HG03575 (cell line): ENCODE measurements at regions not wholly inside any gene's neighbourhood (a gene's known extent, or its start where the extent isn't known, plus 50 kb on each side); places are given as distances from the start of the nearest gene placed in this dataset.
"Not testable (repeated sequence)": the region's sequence is repeated elsewhere in the genome, so short reads cannot be mapped to it uniquely, and the experiment has no call there.

Experiments used
- ATAC-seq: cut with Tn5 transposase; IDR thresholded peaks from one replicate; pipeline ENCODE4 v1.9.1; 2021; ENCODE audit not compliant: unreplicated experiment, insufficient number of reproducible peaks, low FRiP score; ENCODE audit errors: extremely low read depth

DNA sequence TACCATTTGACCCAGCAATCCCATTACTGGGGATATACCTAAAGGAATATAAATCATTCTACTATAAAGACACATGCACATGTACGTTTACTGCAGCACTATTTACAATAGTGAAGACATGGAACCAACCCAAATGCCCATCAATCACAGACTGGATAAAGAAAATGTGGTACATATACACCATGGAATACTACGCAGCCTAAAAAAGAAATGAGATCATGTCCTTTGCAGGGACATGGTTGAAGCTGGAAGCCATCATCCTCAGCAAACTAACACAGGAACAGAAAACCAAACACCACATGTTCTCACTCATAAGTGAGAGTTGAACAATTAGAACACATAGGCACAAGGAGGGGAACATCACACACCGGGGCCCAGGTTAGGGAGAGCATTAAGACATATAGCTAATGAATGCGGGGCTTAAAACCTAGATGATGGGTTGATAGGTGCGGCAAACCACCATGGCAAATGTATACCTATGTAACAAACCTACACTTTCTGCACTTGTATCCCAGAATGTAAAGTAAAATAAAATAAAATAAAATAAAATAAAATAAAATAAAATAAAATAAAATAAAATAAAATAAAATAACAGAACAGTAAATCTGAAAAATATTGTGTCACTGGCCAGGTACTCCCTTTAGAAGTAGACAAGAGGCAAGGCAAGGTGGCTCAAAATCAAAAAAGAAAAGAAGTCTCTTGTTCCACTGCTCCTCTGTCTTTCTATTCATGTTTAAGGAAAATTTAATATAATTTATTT is 423.8 kb upstream of the GRAMD2B start:
- ATAC-seq, result not testable (repeated sequence)

DNA sequence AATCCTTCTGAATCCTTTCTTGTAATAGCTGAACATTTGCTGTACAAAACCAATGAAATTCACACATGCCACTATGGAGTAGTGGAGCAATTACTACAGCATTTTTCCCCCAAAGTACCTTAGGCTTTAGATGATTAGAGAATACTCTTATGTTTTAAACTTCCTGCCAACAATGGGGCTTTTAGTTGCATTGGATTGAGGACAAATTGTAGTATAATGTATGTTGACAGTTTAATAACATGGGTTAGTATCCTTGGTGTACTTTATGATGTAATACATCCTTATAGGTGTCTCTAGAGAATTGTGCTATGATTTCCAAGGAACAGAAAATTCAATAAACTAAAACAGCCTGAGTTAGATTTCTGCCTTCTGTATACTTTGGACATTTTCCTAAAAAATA is 422.7 kb upstream of the GRAMD2B start:
- no peak for ATAC-seq

DNA sequence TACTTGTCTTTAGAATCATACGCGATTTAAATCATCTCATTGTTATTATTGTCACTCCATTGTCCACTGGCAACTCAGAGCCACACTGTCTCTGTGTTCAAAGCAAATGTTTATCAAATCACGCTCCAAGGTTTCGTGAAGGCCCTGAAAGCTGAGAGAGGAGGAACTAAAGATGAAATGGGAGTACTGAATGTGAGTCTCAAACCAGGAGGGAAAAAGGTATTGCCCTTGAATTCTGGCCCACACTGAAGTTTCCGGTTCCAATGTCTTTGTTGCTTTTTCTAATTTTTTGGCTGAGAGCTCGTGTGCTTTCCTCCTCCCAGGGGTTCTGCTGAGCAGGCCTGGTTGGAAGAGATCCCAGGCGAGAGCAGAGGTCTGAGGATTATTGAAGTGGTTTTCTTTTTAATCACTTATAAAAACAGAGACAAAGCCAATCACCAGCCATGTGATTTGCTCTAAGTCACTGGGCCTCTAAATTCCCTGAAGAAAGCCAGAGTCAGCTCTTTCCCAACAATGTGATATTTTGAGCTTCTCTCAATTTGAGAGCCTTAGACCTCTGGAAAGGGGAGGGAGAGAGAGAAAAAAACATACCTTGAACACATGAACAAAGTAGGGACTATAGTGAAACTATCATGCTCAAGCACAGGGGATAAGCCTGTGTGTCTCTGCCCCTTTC is 420.8 kb upstream of the GRAMD2B start:
- ATAC-seq, result no peak

DNA sequence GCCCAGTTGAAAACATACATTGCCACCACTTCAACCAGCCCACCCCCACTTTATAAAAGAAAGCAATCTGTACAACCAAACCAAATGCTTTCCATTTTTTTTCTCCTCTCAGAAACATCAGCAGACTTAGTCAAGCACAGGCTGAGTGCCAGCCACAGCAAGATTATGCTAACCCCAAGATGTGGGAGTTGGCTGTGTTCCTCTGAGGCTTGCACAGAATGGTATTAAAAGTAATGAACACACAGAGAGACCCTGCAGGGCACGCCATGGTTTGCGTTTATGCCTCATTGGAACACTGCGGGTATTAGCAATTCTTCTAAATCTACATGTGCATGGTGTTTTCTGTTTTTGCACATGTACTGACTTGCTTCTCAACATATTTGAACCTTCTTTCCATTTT is 419.9 kb upstream of the GRAMD2B start:
- ATAC-seq, result no peak

DNA sequence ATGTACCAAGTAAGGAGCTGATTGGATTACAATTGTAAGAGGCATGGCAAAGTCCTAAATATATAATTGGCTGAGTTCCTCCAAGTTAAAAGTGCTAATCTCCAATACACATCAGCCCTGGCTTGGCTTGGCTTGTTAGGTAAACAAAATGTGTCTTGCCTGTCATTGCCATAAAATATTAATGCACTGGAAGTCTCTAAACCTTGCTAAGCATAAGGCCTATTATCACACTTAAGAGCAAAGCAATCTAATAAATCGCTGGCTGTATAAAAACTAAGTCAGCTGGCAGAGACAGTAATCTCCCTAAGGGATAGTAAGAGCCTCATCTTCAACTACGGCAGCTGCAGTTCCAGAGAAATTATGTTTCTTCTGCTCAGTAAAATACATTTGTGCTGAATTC is 418.6 kb upstream of the GRAMD2B start:
- ATAC-seq, result no peak

DNA sequence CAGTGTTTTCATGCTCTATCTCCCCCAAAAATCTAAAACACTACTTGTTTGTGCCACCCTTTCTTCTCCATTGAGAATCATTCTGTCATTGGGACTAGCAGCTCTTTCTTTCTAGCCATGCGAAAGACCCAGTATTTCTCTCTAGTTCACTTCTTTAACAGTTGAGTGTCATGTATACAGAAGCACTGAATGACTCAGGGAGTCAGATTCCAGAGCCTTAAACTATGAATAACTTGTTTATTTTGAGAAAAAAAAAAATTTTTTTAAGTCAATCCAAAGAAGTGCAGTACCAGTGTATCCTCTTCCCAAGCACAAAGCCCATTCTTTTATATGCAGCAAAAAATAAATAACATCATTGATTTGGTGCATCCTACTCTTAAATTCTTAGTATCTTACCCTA is 415.4 kb upstream of the GRAMD2B start:
- ATAC-seq, result no peak

DNA sequence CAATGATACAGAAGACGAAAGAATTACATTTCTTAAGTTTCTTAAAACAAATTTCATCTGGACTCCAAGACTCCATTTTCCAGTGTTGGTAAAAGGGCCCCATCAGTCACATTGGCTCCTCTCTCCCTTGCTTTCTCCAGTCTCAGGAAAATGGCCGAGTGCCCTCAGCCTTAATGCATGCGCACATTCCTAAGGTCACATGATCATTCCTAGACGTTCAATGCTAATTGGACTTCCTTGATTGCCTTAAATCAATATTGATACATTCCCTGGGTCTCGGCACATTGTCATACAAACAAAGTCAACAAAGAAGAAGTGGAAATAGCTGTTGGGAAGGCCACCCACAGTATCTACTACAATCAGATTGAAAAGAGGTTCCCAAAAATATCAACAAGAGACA is 413.6 kb upstream of the GRAMD2B start:
- no peak for ATAC-seq

DNA sequence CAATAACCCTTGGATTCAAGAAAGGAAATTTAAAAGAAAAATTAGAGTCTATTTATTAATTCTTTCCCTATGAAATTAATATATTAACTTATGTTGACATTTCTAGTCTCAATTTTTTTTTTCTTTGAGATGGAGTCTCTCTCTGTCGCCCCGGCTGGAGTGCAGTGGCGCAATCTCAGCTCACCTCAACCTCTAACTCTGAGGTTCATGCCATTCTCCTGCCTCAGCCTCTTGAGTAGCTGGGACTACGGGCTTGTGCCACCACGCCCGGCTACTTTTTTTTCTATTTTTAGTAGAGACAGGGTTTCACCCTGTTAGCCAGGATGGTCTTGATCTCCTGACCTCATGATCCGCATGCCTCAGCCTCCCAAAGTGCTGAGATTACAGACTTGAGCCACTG is 411.7 kb upstream of the GRAMD2B start:
- not testable (repeated sequence) for ATAC-seq

DNA sequence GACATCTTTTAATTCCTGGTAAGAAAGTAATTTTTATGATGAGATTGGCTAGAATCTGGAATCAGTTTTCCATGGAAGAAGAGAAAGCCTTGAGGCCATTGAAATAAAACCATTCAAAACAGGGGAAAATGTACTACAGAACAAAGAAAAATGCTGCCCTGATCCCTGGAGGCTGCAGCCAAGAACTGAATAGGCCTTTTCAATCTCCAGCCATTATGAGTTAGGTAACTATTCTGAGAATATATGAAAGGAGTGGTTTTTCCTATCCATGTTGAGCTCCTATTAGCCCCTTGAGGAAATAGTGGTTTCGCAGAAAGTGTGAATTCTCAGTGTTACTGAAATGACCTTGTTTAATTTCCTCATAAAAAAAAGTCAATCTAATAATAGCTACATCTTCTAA is 408.5 kb upstream of the GRAMD2B start:
- no peak for ATAC-seq

DNA sequence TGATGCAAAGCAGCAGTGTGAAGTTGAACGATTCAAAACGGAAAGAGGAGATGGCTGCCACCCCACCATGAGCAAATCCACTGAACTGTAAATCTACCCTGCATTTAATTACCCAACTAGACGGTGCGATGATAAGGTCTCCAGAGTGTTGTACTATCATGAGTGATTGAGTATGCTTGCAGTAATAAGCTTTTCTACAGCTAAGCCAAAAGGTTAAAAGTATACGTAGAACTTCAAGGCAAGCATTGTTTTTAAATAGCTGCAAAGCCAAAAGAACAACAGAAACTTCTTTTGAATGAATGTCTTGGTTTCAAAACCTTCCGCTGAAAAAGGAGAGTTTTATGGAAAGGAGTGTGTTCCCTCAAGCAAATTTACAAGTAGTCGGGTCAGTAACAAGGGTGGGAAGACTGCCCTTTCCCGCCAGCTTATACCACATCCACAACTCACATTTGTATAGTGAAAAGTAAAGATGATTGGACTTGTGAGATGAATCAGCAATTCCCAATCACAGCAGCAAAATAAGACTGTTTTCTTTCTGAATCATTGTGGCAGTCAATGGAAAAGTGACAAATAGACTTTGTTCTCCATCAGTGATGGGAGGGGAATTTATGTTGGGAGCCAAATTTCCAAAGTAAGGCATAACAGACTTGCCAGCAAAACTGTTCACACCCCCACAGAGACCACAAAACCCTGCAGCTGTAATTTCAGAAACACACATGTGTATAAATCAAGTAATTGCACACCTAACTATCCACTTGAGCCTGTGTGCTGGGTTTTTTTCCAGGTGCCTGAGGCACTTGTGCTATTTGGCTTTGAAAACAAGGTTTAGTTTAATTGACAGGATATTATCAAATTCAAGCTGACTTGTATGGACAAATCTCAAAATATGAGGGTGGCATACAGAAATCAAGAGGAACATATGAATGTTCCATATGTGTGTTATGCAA is 407.7 kb upstream of the GRAMD2B start:
- no peak for ATAC-seq

DNA sequence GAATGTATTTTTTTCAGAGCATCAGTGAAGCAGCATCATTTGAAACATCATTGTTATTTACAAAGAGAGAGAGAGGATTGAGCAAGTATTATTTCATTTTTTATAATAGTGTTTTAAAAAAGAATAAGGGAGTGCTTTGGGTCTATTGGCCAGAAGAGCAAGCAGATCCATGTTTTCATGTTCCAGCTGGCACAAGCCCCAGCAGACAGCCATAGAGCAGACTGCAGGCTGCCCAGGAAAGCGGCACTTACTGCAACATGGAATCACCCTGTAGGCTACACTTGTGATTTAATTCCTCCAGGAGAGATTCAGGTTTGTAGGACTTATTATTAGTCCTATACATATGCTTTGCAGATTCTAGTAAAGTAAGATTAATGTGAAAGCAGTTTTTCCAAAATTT is 407.0 kb upstream of the GRAMD2B start:
- no peak for ATAC-seq

DNA sequence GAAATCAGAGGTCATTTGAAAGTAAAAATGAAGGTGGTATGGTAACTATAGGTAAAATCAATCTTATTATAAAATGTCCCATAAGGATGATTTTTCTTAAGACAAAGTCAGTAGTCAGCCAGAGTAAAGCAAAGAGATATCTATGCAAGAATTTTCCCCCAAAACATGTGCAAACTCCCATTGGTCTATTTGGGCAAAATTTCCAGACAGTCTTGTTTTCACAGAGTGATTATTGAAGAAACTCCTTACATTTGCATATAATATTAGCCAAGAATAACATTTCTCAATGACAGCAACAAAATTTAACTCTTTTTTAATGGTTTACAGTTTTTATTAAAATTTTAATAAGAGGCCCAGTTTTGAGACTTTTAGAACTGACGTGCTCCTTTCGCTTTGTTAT is 406.1 kb upstream of the GRAMD2B start:
- ATAC-seq, result no peak

DNA sequence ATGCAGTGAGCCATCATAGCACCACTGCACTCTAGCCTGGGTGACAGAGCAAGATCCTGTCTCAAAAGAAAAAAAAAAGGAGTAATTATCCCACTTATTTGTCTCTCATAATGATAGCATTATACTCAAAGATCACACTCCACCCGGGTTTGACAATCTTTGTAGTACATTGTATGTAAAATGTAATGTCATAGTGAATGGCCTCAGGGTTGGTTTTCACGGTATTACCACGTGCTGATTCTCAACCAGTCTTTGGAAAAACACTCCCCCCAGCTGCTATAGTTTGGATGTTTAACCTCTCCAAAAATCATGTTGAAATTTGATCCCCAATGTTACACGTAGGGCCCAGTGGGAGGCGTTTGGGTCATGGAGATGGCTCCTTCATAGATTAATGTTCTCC is 402.4 kb upstream of the GRAMD2B start:
- no peak for ATAC-seq

DNA sequence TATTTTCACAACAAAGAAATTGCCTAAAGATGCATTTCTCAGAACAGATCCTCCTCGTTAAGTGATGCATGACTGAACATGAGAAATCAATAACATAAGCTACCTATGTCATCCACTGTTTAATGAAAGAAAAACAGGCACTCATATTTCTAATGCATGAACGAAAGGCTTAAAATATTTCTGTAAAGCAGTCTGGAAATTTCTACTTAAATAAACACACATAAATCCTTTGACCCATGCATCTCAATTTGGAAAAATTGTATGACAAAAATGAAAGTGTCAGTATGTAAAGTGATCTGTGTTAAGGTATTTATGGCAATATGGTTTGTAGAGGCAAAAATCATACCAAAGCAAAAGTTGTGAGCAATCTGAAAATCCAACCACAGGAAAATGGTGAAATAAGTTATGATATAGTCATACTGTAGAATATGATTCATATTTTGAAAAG is 399.2 kb upstream of the GRAMD2B start:
- ATAC-seq, result no peak

DNA sequence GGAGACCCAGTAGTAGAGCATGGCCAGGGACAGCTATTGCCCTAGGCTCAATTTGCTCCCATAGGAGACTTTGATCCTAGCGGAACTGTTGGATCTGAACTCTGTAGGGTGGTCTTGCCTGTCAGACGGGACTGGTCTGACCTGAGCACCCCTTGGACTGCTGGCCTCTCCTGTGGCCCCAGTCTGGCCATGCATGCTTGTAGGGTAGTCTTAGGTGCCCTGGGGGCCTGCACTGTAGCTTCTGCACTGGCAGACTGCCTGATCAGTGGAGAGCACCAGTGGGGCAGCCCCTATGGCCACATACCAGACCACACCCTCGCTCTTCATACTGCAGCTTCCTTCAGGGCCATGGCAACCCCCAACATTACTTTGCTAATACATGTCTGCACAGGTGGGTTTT is 396.1 kb upstream of the GRAMD2B start:
- ATAC-seq, result no peak

DNA sequence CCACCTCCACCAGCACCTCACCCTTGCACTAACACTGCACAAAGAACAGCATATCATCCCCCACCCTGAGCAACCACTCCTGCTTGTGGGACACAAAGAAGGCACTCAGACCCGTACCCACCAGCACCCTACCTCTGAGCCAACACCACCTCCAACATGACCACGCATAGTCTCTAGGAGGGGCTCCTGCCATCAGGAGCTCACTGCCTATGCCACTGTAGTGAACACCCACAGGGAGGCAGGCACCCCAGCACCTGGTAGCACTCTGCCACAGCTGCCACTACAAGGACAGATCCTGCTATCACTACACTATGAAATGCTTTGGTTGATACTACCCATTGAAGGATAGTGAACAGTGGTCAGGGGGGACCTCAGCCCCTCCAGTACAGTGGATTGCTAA is 395.6 kb upstream of the GRAMD2B start:
- no peak for ATAC-seq

DNA sequence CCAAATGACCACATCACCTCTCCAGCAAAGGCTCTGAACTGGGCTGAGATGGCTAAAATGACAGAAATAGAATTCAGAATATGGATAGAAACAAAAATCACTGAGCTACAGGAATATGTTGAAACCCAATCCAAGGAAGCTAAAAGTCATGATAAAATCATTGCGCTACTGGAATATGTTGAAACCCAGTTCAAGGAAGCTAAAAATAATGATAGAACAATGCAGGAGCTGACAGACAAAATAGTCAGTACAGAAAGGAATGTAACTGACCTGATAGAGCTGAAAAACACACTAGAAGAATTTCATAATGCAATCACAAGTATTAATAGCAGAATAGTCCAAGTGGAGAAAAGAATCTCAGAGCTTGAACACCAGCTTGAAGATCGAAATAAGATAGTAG is 394.9 kb upstream of the GRAMD2B start:
- no peak for ATAC-seq

DNA sequence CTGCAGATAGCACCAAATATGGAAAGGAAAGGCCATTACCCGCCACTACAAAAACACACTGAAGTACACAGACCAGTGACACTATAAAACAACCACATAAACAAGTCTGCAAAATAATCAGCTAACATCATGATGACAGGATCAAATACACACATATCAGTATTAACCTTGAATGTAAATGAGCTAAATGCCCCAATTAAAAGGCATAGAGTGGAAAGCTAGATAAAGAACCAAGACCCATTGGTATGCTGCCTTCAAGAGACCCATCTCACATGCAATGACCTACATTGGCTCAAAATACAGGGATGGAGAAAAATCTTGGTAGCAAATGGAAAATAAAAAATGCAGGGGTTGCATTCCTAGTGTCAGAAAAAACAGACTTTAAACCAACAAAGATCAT is 393.9 kb upstream of the GRAMD2B start:
- ATAC-seq, result not testable (repeated sequence)

DNA sequence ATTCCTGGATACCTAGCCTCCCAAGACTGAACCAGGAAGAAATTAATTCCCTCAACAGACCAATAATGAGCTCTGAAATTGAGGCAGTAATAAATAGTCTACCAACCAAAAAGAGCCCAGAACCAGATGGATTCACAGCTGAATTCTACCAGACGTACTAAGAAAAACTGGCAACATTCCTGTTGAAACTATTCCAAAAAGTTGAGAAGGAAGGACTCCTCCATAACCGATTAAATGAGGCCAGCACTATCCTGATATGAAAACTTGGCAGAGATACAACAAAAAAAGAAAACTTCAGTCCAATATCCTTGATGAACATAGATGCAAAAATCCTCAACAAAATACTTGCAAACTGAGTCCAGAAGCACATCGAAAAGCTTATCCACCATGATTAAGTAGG is 392.5 kb upstream of the GRAMD2B start:
- no peak for ATAC-seq
